ENCODE measurements at regions not wholly inside any gene's neighbourhood (a gene's known extent, or its start where the extent isn't known, plus 50 kb on each side); places are given as distances from the start of the nearest gene placed in this dataset.

- TF ChIP-seq NR3C1 (IDR thresholded peaks at IDR 0.05) (no peak), TP53 (CRISPR knock-in tag; IDR thresholded peaks at IDR 0.05) (no peak), CTCF (IDR thresholded peaks at IDR 0.05) (no peak), EP300 (IDR thresholded peaks at IDR 0.05) (no peak), MAZ (IDR thresholded peaks at IDR 0.05; ENCODE audit: borderline replicate concordance, low read depth, low read length) (no peak), POLR2A (IDR thresholded peaks at IDR 0.05; ENCODE audit: low read length) (no peak), RAD21 (conservative IDR thresholded peaks at IDR 0.05 in 1 of 2, IDR thresholded peaks at IDR 0.05 in 1 of 2) (no peak), PBX3 (IDR thresholded peaks at IDR 0.05) (no peak), MYC (IDR thresholded peaks at IDR 0.05; ENCODE audit: borderline replicate concordance, low read length) (no peak), SMC3 (IDR thresholded peaks at IDR 0.05) (no peak)
These were observed 290.4 kb downstream of the OLFM3 start for GRCh38 chr1:101706366-101706765.

All from A549 (cell line).